Lower leg skin (tissue), 4 donors: ENCODE measurements at regions not wholly inside any gene's neighbourhood (a gene's known extent, or its start where the extent isn't known, plus 50 kb on each side); places are given as distances from the start of the nearest gene placed in this dataset.

Experiments
- DNase-seq, 2 donors: peaks; one replicate each; pipeline ENCODE4 v3.0.0-alpha.2; 2019; ENCODE audit warnings: low spot score in 2 of 2
- H3K4me3 ChIP-seq: fragments of 200-600 bp; sonication (generic); 2 replicates; pipeline ENCODE4 v1.5.1; 2017; ENCODE audit warnings: mild to moderate bottlenecking, low read depth; ENCODE audit not compliant: poor library complexity, severe bottlenecking
- POLR2A ChIP-seq, 2 donors: fragments of 450-650 bp; IDR thresholded peaks; one replicate each; pipeline ENCODE4 v1.6.1; 2016 to 2017; ENCODE audit warnings: antibody characterized with exemption in 2 of 2, mild to moderate bottlenecking in 1 of 2, moderate library complexity in 1 of 2
- WGBS, 2 donors: methylation state at CpG; one replicate each; pipeline ENCODE4 v1.1.5; 2018; 5-methylcytosine and 5-hydroxymethylcytosine counted together
- intact Hi-C: fragments of 100-400 bp; cut with DNase I; formaldehyde crosslinking; loops from one replicate; pipeline ENCODE4 v1.15.0; 2023; ENCODE audit warnings: low total_unique reads
- TF ChIP-seq, protein P1 (sequence below), 3 donors: fragments of 450-650 bp; IDR thresholded peaks; one replicate each; pipeline ENCODE4 v1.5.1; 2016; ENCODE audit warnings: antibody characterized with exemption in 3 of 3, mild to moderate bottlenecking in 3 of 3, moderate library complexity in 2 of 3

DNA sequence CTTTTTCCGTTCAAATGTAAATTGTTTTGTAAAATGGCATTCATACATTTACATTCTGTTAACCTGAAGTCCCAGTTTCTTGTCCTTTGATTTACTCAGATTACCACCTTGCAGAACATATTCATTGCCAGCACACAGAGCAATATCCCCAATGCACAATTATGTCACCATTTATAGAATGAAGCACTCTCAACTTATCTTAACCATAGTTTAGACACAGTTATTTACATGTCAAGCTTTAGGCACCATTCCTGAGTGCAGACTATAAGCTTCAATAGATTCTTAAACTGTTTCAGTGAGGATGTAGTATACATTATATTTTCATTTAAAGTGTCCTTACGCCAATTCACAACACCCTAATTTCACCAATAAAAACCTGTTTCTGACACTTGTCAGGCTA, 1977.9 kb downstream of the SUCLG1 start:
- 85 to 91% methylated on average over 2 of the region's 2 CpGs for whole genome bisulfite sequencing, 2 donors
- intact Hi-C loops, result no loop called here
- no peak for DNase-seq
- TF ChIP-seq, protein P1, sequence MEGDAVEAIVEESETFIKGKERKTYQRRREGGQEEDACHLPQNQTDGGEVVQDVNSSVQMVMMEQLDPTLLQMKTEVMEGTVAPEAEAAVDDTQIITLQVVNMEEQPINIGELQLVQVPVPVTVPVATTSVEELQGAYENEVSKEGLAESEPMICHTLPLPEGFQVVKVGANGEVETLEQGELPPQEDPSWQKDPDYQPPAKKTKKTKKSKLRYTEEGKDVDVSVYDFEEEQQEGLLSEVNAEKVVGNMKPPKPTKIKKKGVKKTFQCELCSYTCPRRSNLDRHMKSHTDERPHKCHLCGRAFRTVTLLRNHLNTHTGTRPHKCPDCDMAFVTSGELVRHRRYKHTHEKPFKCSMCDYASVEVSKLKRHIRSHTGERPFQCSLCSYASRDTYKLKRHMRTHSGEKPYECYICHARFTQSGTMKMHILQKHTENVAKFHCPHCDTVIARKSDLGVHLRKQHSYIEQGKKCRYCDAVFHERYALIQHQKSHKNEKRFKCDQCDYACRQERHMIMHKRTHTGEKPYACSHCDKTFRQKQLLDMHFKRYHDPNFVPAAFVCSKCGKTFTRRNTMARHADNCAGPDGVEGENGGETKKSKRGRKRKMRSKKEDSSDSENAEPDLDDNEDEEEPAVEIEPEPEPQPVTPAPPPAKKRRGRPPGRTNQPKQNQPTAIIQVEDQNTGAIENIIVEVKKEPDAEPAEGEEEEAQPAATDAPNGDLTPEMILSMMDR (IDR thresholded peaks at IDR 0.05), result no peak
- TF ChIP-seq POLR2A (IDR thresholded peaks at IDR 0.05), result no peak
- no peak overlapping the region for H3K4me3 ChIP-seq

GRCh38 chr2:82478641-82479040, 1980.4 kb downstream of the SUCLG1 start:
- 71% methylated on average over 2 of the region's 2 CpGs for WGBS, 2 donors
- intact Hi-C loops, result no loop called here
- DNase-seq, result no peak
- no peak overlapping the region for H3K4me3 ChIP-seq
- TF ChIP-seq POLR2A (IDR thresholded peaks at IDR 0.05), result no peak
- TF ChIP-seq, protein P1 (IDR thresholded peaks at IDR 0.05), result no peak

DNA sequence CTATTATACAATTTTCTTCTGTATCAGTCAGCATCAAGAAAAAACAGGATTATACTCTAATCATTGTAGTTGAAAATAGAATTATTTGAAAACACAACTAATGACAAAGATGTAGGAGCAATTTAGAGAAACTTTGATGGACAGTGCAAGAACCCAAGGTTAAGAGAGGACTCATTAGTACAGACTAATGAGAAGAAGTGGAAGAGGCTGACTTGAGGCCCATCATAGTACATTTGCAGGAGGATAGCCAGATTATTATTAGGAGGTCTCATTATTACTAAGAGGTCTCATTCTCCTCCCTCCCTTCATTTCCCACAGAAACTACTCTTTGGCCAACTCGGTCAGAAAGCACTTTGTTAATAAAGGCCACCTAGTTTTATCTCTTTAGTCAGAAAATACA, 1983.0 kb downstream of the SUCLG1 start:
- TF ChIP-seq, protein P1 (IDR thresholded peaks at IDR 0.05), result no peak
- no peak for TF ChIP-seq POLR2A (IDR thresholded peaks at IDR 0.05)
- no peak for DNase-seq
- H3K4me3 ChIP-seq, result no peak overlapping the region
- intact Hi-C loops, result no loop called here
- WGBS, 2 donors, result 86 to 88% methylated on average over 1 of the region's 1 CpG

DNA sequence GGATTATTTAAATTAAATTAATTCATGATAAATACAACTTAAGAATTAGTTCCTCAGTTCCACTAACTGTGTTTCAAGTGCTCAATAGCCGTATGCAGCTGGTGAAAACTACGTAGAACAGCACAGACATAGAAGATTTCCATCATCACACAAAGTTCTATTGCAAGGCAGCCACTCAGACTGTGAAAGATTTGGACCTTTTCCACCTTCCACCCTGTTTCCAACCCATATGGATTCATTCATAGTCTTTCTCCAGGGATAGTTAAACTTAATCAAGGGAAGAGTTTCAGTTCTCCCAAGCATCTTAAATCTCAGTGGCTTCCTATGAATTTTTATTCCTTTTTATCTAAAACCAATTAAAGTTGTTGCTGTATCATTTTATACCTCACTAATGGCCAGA, 2030.8 kb downstream of the SUCLG1 start:
- intact Hi-C loops, result no loop called here
- H3K4me3 ChIP-seq, result no peak overlapping the region
- TF ChIP-seq, protein P1 (IDR thresholded peaks at IDR 0.05), result no peak
- no peak for TF ChIP-seq POLR2A (IDR thresholded peaks at IDR 0.05)
- 66 to 69% methylated on average over 2 of the region's 2 CpGs for WGBS, 2 donors
- no peak for DNase-seq

- no peak overlapping the region for H3K4me3 ChIP-seq
- DNase-seq, result no peak
- intact Hi-C loops, result no loop called here
- WGBS, 2 donors, result 72 to 75% methylated on average over 3 of the region's 3 CpGs
- TF ChIP-seq, protein P1 (IDR thresholded peaks at IDR 0.05), result no peak
- no peak for TF ChIP-seq POLR2A (IDR thresholded peaks at IDR 0.05)
Observed at GRCh38 chr2:82412021-82412420, 2047.1 kb downstream of the SUCLG1 start.

- H3K4me3 ChIP-seq, result no peak overlapping the region
- DNase-seq, result no peak
- intact Hi-C loops, result no loop called here
- TF ChIP-seq POLR2A (IDR thresholded peaks at IDR 0.05), result no peak
- TF ChIP-seq, protein P1 (IDR thresholded peaks at IDR 0.05), result no peak
- WGBS, 2 donors, result 18 to 21% methylated on average over 3 of the region's 3 CpGs
Observed at GRCh38 chr2:82411071-82411470, 2048.0 kb downstream of the SUCLG1 start.
